ENCODE measurements at regions not wholly inside any gene's neighbourhood (a gene's known extent, or its start where the extent isn't known, plus 50 kb on each side); places are given as distances from the start of the nearest gene placed in this dataset.

GRCh38 chr6:74826263-74826662, 379.6 kb downstream of the COL12A1 start:
- no peak for TF ChIP-seq MAX (IDR thresholded peaks at IDR 0.05)
- TF ChIP-seq EP300 (IDR thresholded peaks at IDR 0.05; ENCODE audit: borderline replicate concordance) = no peak
- no peak for TF ChIP-seq ZBTB7A (IDR thresholded peaks at IDR 0.05; ENCODE audit: low read depth)
- TF ChIP-seq CEBPB (IDR thresholded peaks at IDR 0.05) = no peak
- TF ChIP-seq RAD21 (IDR thresholded peaks at IDR 0.05; ENCODE audit: low read depth) = no peak

GRCh38 chr6:74814440-74814839, 391.4 kb downstream of the COL12A1 start:
- TF ChIP-seq NFIC (IDR thresholded peaks at IDR 0.05) = no peak
- TF ChIP-seq CREB1 (IDR thresholded peaks at IDR 0.05; ENCODE audit: low read depth) = no peak
- TF ChIP-seq TAF1 (IDR thresholded peaks at IDR 0.05; ENCODE audit: low read depth) = no peak
- no peak for TF ChIP-seq REST (IDR thresholded peaks at IDR 0.05; ENCODE audit: low read depth)
- TF ChIP-seq CEBPB (IDR thresholded peaks at IDR 0.05) = no peak

GRCh38 chr6:74807674-74808073, 398.2 kb downstream of the COL12A1 start:
- TF ChIP-seq TEAD4 (IDR thresholded peaks at IDR 0.05) (no peak), MAX (IDR thresholded peaks at IDR 0.05) (no peak), EP300 (IDR thresholded peaks at IDR 0.05; ENCODE audit: borderline replicate concordance) (no peak), TCF12 (IDR thresholded peaks at IDR 0.05; ENCODE audit: low read depth) (no peak), NFIC (IDR thresholded peaks at IDR 0.05) (no peak), TAF1 (IDR thresholded peaks at IDR 0.05; ENCODE audit: low read depth) (no peak), CREB1 (IDR thresholded peaks at IDR 0.05; ENCODE audit: low read depth) (no peak), RAD21 (IDR thresholded peaks at IDR 0.05; ENCODE audit: low read depth) (no peak), USF1 (IDR thresholded peaks at IDR 0.05) (no peak)

- TF ChIP-seq TCF12 (IDR thresholded peaks at IDR 0.05; ENCODE audit: low read depth) (no peak), EP300 (IDR thresholded peaks at IDR 0.05; ENCODE audit: borderline replicate concordance) (no peak), NFIC (IDR thresholded peaks at IDR 0.05) (no peak), RAD21 (IDR thresholded peaks at IDR 0.05; ENCODE audit: low read depth) (no peak), YY1 (IDR thresholded peaks at IDR 0.05; ENCODE audit: low read depth) (no peak), FOXM1 (IDR thresholded peaks at IDR 0.05; ENCODE audit: borderline replicate concordance, low read depth) (no peak), ZBTB7A (IDR thresholded peaks at IDR 0.05; ENCODE audit: low read depth) (no peak), EGR1 (IDR thresholded peaks at IDR 0.05) (no peak), REST (IDR thresholded peaks at IDR 0.05; ENCODE audit: low read depth) (no peak), CREB1 (IDR thresholded peaks at IDR 0.05; ENCODE audit: low read depth) (no peak), MAX (IDR thresholded peaks at IDR 0.05) (no peak), CEBPB (IDR thresholded peaks at IDR 0.05) (no peak), TAF1 (IDR thresholded peaks at IDR 0.05; ENCODE audit: low read depth) (no peak), USF1 (IDR thresholded peaks at IDR 0.05) (no peak), TEAD4 (IDR thresholded peaks at IDR 0.05) (no peak)
Observed at GRCh38 chr6:74805916-74806696, 399.7 kb downstream of the COL12A1 start.

GRCh38 chr6:74798302-74798701, 407.6 kb downstream of the COL12A1 start:
- TF ChIP-seq CEBPB (IDR thresholded peaks at IDR 0.05) (no peak), NFIC (IDR thresholded peaks at IDR 0.05) (no peak), REST (IDR thresholded peaks at IDR 0.05; ENCODE audit: low read depth) (no peak), USF1 (IDR thresholded peaks at IDR 0.05) (no peak), RAD21 (IDR thresholded peaks at IDR 0.05; ENCODE audit: low read depth) (no peak), MAX (IDR thresholded peaks at IDR 0.05) (no peak)

Data from Ishikawa (cell line).